Suprapubic skin (tissue), 3 donors: ENCODE measurements at regions not wholly inside any gene's neighbourhood (a gene's known extent, or its start where the extent isn't known, plus 50 kb on each side); places are given as distances from the start of the nearest gene placed in this dataset.

ENCODE experiments used
- EP300 ChIP-seq: sonication (generic); formaldehyde crosslinking; IDR thresholded peaks from one replicate; pipeline ENCODE4 v1.6.1; 2017; ENCODE audit warnings: antibody characterized with exemption
- POLR2A ChIP-seq, 2 donors: fragments of 450-650 bp; IDR thresholded peaks; one replicate each; pipeline ENCODE4 v1.6.1; 2017; ENCODE audit warnings: antibody characterized with exemption in 2 of 2, mild to moderate bottlenecking in 2 of 2, moderate library complexity in 2 of 2
- TF ChIP-seq, protein P1 (sequence below), 2 donors: fragments of 200-600 bp in 1 of 2; fragments of 450-650 bp in 1 of 2; sonication (generic) in 1 of 2; IDR thresholded peaks; one replicate each; pipeline ENCODE4 v1.5.1; 2016 to 2019; ENCODE audit warnings: antibody characterized with exemption in 2 of 2, mild to moderate bottlenecking in 1 of 2, moderate library complexity in 1 of 2

GRCh38 chr15:69931156-69931555, 166.6 kb downstream of the TLE3 start:
- TF ChIP-seq, protein P1, sequence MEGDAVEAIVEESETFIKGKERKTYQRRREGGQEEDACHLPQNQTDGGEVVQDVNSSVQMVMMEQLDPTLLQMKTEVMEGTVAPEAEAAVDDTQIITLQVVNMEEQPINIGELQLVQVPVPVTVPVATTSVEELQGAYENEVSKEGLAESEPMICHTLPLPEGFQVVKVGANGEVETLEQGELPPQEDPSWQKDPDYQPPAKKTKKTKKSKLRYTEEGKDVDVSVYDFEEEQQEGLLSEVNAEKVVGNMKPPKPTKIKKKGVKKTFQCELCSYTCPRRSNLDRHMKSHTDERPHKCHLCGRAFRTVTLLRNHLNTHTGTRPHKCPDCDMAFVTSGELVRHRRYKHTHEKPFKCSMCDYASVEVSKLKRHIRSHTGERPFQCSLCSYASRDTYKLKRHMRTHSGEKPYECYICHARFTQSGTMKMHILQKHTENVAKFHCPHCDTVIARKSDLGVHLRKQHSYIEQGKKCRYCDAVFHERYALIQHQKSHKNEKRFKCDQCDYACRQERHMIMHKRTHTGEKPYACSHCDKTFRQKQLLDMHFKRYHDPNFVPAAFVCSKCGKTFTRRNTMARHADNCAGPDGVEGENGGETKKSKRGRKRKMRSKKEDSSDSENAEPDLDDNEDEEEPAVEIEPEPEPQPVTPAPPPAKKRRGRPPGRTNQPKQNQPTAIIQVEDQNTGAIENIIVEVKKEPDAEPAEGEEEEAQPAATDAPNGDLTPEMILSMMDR (IDR thresholded peaks at IDR 0.05), result no peak
- TF ChIP-seq POLR2A (IDR thresholded peaks at IDR 0.05) (no peak), EP300 (no peak)
